A673 (cell line): ENCODE measurements at regions not wholly inside any gene's neighbourhood (a gene's known extent, or its start where the extent isn't known, plus 50 kb on each side); places are given as distances from the start of the nearest gene placed in this dataset.

Experiments
- BruUV-seq: library from RNA; stranded (reverse); fragments of 400-500 nt; replicated peaks from 2 replicates; lab custom pipeline; 2021; lab: Mats Ljungman, UMichigan
- CTCF ChIA-PET: fragments of 300-600 bp; sonication (Branson Sonifier 250); formaldehyde crosslinking; loops from one replicate; lab custom pipeline; 2022; ENCODE audit warnings: antibody characterized with exemption; lab: Charles Lee
- POLR2A ChIA-PET: fragments of 300-600 bp; sonication (Branson Sonifier 250); formaldehyde crosslinking; loops from one replicate; lab custom pipeline; 2022; ENCODE audit warnings: antibody characterized with exemption; ENCODE audit not compliant: low non-redundant PET; lab: Charles Lee
- DNase-seq: peaks from one replicate; pipeline ENCODE4 v3.0.0-alpha.2; 2015; ENCODE audit warnings: low spot score
- H3K27ac ChIP-seq: fragments of 200-600 bp; sonication (generic); 2 replicates; pipeline ENCODE4 v1.5.1; 2016; ENCODE audit warnings: mixed run types, low read depth, mild to moderate bottlenecking, mixed read lengths, antibody characterized with exemption, low read length; ENCODE audit not compliant: poor library complexity, severe bottlenecking
- H3K27me3 ChIP-seq: fragments of 200-600 bp; sonication (generic); replicated peaks from 2 replicates; pipeline ENCODE4 v1.6.1; 2017; ENCODE audit warnings: mixed run types, low read depth, mild to moderate bottlenecking, mixed read lengths, antibody characterized with exemption, low read length; ENCODE audit not compliant: insufficient read depth, poor library complexity
- H3K36me3 ChIP-seq: fragments of 200-600 bp; sonication (generic); 2 replicates; pipeline ENCODE4 v1.6.1; 2016; ENCODE audit warnings: mixed run types, mild to moderate bottlenecking, mixed read lengths, antibody characterized with exemption, low read length; ENCODE audit not compliant: insufficient read depth, poor library complexity, severe bottlenecking
- H3K4me1 ChIP-seq: fragments of 200-600 bp; sonication (generic); 2 replicates; pipeline ENCODE4 v1.6.1; 2017; ENCODE audit warnings: mixed run types, mild to moderate bottlenecking, mixed read lengths, antibody characterized with exemption, low read length; ENCODE audit not compliant: insufficient read depth, poor library complexity, severe bottlenecking
- H3K4me3 ChIP-seq: fragments of 200-600 bp; sonication (generic); 2 replicates; pipeline ENCODE4 v1.5.1; 2016; ENCODE audit warnings: low read depth, mixed run types, mild to moderate bottlenecking, mixed read lengths, low read length; ENCODE audit not compliant: poor library complexity, severe bottlenecking
- H3K9me3 ChIP-seq: fragments of 200-600 bp; sonication (generic); 2 replicates; pipeline ENCODE4 v1.6.1; 2016; ENCODE audit warnings: mixed run types, low read depth, mild to moderate bottlenecking, mixed read lengths, antibody characterized with exemption, low read length; ENCODE audit not compliant: poor library complexity, severe bottlenecking
- EZH2 ChIP-seq: fragments of 200-600 bp; sonication (generic); IDR thresholded peaks from 2 replicates; pipeline ENCODE4 v1.6.1; 2017; ENCODE audit warnings: borderline replicate concordance, low read depth, mild to moderate bottlenecking, mixed read lengths, antibody characterized with exemption, low read length; ENCODE audit not compliant: poor library complexity, severe bottlenecking
- intact Hi-C: fragments of 100-400 bp; cut with micrococcal nuclease; formaldehyde crosslinking; loops from one replicate; pipeline ENCODE4 v1.10.0; 2022; ENCODE audit not compliant: unreplicated experiment
- TF ChIP-seq, protein P1 (sequence below): fragments of 300-800, 200-600 bp; sonication (generic); conservative IDR thresholded peaks from 2 replicates; pipeline ENCODE4 v1.5.1; 2017; ENCODE audit warnings: low read depth, mild to moderate bottlenecking, antibody characterized with exemption, low read length, moderate library complexity, mixed read lengths

GRCh38 chr21:19702726-19703125 is 1295.5 kb upstream of the NCAM2 start:
- ChIA-PET CTCF (no interaction called here), POLR2A (no interaction called here)
- H3K9me3 ChIP-seq = peaks cover 17% of the 10 kb centered on the region
- no peak overlapping the region for H3K27ac ChIP-seq
- TF ChIP-seq EZH2 = no peak
- TF ChIP-seq, protein P1, sequence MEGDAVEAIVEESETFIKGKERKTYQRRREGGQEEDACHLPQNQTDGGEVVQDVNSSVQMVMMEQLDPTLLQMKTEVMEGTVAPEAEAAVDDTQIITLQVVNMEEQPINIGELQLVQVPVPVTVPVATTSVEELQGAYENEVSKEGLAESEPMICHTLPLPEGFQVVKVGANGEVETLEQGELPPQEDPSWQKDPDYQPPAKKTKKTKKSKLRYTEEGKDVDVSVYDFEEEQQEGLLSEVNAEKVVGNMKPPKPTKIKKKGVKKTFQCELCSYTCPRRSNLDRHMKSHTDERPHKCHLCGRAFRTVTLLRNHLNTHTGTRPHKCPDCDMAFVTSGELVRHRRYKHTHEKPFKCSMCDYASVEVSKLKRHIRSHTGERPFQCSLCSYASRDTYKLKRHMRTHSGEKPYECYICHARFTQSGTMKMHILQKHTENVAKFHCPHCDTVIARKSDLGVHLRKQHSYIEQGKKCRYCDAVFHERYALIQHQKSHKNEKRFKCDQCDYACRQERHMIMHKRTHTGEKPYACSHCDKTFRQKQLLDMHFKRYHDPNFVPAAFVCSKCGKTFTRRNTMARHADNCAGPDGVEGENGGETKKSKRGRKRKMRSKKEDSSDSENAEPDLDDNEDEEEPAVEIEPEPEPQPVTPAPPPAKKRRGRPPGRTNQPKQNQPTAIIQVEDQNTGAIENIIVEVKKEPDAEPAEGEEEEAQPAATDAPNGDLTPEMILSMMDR = no peak
- no peaks in the 10 kb centered on the region for H3K27me3 ChIP-seq
- no peak overlapping the region for H3K4me3 ChIP-seq
- intact Hi-C loops = no loop called here
- BruUV-seq = no TSS peak
- DNase-seq = no peak
- no peaks in the 10 kb centered on the region for H3K36me3 ChIP-seq
- no peaks in the 10 kb centered on the region for H3K4me1 ChIP-seq

DNA sequence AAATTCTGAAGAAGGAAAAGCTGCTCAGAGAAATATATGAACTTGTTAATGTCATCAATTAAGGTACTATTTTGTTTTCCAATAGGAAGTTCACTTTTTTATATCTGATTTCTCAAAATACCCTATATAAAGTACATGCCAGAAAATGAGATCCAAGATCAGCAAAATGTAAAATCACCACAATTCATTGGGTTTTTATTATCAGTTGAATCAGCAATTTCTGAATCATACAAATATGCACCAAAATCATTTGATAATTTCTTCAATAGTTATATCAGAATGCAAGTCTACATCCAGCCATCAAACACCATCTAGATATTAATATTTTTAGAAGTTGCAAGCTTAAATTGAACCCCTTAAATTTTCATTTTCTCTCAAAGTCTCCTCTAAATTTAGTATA is 1293.4 kb upstream of the NCAM2 start:
- no peak overlapping the region for H3K27ac ChIP-seq
- no peaks in the 10 kb centered on the region for H3K36me3 ChIP-seq
- peaks cover 19% of the 10 kb centered on the region for H3K9me3 ChIP-seq
- ChIA-PET CTCF (no interaction called here), POLR2A (no interaction called here)
- H3K4me1 ChIP-seq = no peaks in the 10 kb centered on the region
- no peak overlapping the region for H3K4me3 ChIP-seq
- intact Hi-C loops = no loop called here
- no peak for TF ChIP-seq EZH2
- TF ChIP-seq, protein P1 = no peak
- no TSS peak for BruUV-seq
- no peak for DNase-seq
- no peaks in the 10 kb centered on the region for H3K27me3 ChIP-seq

DNA sequence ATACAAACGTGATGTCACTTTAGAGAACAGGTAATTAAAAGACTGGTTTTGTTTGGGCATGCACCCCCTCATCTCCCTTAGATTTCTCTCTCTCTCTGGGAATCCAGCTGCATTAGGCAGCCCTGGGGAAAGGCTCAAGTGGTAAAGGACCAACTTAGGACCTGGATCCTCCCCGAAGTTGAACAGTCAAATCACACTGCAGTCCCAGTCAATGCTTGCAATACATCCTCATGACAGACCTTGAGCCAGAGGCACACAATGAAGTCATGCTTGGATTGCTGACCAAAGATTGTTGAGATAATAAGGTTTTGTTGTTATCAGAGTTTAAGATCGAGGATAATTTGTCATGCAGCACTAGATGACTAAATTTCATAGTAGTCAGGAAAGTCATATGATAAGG is 1285.8 kb upstream of the NCAM2 start:
- CTCF ChIA-PET = no interaction called here
- TF ChIP-seq EZH2 = no peak
- Histone ChIP-seq H3K4me1 (no peaks in the 10 kb centered on the region), H3K36me3 (no peaks in the 10 kb centered on the region), H3K4me3 (no peak overlapping the region), H3K9me3 (peaks cover 32% of the 10 kb centered on the region), H3K27me3 (no peaks in the 10 kb centered on the region), H3K27ac (no peak overlapping the region)
- no peak for DNase-seq
- no TSS peak for BruUV-seq
- intact Hi-C loops = no loop called here
- POLR2A ChIA-PET = no interaction called here

DNA sequence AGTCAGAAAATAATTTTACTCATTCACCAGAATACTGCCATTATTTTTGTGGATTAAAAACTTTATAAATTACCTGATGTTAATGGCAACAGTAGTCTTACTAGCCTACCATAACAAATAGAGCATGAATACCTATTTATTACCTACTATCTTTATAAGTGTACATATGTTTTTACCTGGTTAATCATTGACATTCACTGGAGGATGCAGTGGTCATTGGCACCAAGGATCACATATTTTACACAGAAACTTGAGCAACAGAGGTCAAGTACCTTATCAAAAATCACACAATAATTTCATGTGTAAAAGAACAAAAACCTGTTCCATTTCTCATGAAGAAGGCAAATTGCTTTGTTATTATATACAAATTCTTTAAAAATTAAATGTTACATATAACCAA is 1284.9 kb upstream of the NCAM2 start:
- ChIA-PET CTCF (no interaction called here), POLR2A (no interaction called here)
- H3K4me3 ChIP-seq = no peak overlapping the region
- H3K36me3 ChIP-seq = no peaks in the 10 kb centered on the region
- no peak overlapping the region for H3K27ac ChIP-seq
- no peak for TF ChIP-seq EZH2
- TF ChIP-seq, protein P1 = no peak
- H3K9me3 ChIP-seq = peaks cover 32% of the 10 kb centered on the region
- intact Hi-C loops = no loop called here
- no peaks in the 10 kb centered on the region for H3K27me3 ChIP-seq
- H3K4me1 ChIP-seq = no peaks in the 10 kb centered on the region
- no peak for DNase-seq
- no TSS peak for BruUV-seq
